B cell (primary cell): ENCODE measurements at regions not wholly inside any gene's neighbourhood (a gene's known extent, or its start where the extent isn't known, plus 50 kb on each side); places are given as distances from the start of the nearest gene placed in this dataset.

Experiments
- ATAC-seq: fragments of 200-7000 bp; cut with Tn5 transposase; one replicate; pipeline ENCODE4 v1.10.0; 2021; ENCODE audit warnings: low read depth, mild to moderate bottlenecking, moderate number of reproducible peaks, moderate library complexity
- CTCF ChIA-PET: fragments of 350-600 bp; sonication (Branson Sonifier 250); formaldehyde crosslinking; loops from one replicate; lab custom pipeline; 2021; ENCODE audit warnings: antibody characterized with exemption, inconsistent platforms; lab: Charles Lee
- POLR2A ChIA-PET: fragments of 350-600 bp; sonication (Branson Sonifier 250); formaldehyde crosslinking; loops from one replicate; lab custom pipeline; 2021; ENCODE audit warnings: antibody characterized with exemption; lab: Charles Lee
- DNase-seq: peaks from one replicate; pipeline ENCODE4 v3.0.0; 2013
- H2AFZ ChIP-seq: 2 replicates; pipeline ENCODE4 v1.6.1; 2012; ENCODE audit warnings: mild to moderate bottlenecking, low read depth, low read length; ENCODE audit not compliant: insufficient read depth, poor library complexity, severe bottlenecking
- H3K27ac ChIP-seq, 2 donors: 1 replicate in 1 of 2; 2 replicates in 1 of 2; pipeline ENCODE4 v1.5.1; 2012 to 2013; ENCODE audit warnings: low read length in 2 of 2, mild to moderate bottlenecking in 2 of 2, moderate library complexity in 1 of 2
- H3K27me3 ChIP-seq, 4 experiments: fragments of 200-600 bp in 1 of 4; sonication (generic) in 1 of 4; replicated peaks in 1 of 4; 1 replicate in 2 of 4; 2 replicates in 2 of 4; pipeline versions ENCODE4 v1.6.1 to v1.7.0; 2013 to 2016; ENCODE audit warnings: low read length in 3 of 4, mild to moderate bottlenecking in 2 of 4, mixed read lengths in 1 of 4, moderate library complexity in 1 of 4; ENCODE audit not compliant: insufficient read depth in 4 of 4, control insufficient read depth in 3 of 4; ENCODE audit errors: control extremely low read depth in 1 of 4
- H3K36me3 ChIP-seq, 2 experiments: replicated peaks in 1 of 2; 1 replicate in 1 of 2; 2 replicates in 1 of 2; pipeline versions ENCODE4 v1.6.1 to v1.7.1; 2013; ENCODE audit warnings: low read length in 1 of 2; ENCODE audit not compliant: insufficient read depth in 2 of 2, control insufficient read depth in 1 of 2; ENCODE audit errors: control extremely low read depth in 1 of 2, extremely low read depth in 1 of 2
- H3K4me1 ChIP-seq, 2 donors: fragments of 200-600 bp in 1 of 2; sonication (generic) in 1 of 2; 1 replicate in 1 of 2; 2 replicates in 1 of 2; pipeline versions ENCODE4 v1.5.1 to v1.6.1; 2013 to 2017; ENCODE audit warnings: low read length in 2 of 2; ENCODE audit not compliant: control insufficient read depth in 2 of 2, insufficient read depth in 2 of 2
- H3K4me2 ChIP-seq: replicated peaks from 2 replicates; pipeline ENCODE3; 2012; ENCODE audit warnings: mild to moderate bottlenecking, low read depth, low read length; ENCODE audit not compliant: poor library complexity, severe bottlenecking
- H3K4me3 ChIP-seq, 5 experiments: fragments of 200-600 bp in 1 of 5; sonication (generic) in 1 of 5; 1 replicate in 3 of 5; 2 replicates in 2 of 5; pipeline versions ENCODE4 v1.5.1 to v1.7.0; 2011 to 2016; ENCODE audit warnings: low read length in 4 of 5, mild to moderate bottlenecking in 4 of 5, low read depth in 2 of 5, control low read depth in 1 of 5, moderate library complexity in 1 of 5; ENCODE audit not compliant: insufficient read depth in 1 of 5; ENCODE audit errors: control extremely low read depth in 1 of 5, extremely low read depth in 1 of 5
- H3K79me2 ChIP-seq: fragments of 200-600 bp; sonication (generic); one replicate; pipeline ENCODE4 v1.6.0; 2016; ENCODE audit warnings: low read length; ENCODE audit not compliant: control insufficient read depth, insufficient read depth
- H3K9ac ChIP-seq: fragments of 200-600 bp; sonication (generic); 2 replicates; pipeline ENCODE4 v1.6.1; 2017; ENCODE audit warnings: mild to moderate bottlenecking, low read length, moderate library complexity
- H3K9me3 ChIP-seq, 3 donors: one replicate each; pipeline versions ENCODE4 v1.6.1 to v1.7.1; 2013; ENCODE audit warnings: low read length in 2 of 3; ENCODE audit not compliant: control insufficient read depth in 2 of 3, insufficient read depth in 1 of 3; ENCODE audit errors: control extremely low read depth in 1 of 3
- H4K20me1 ChIP-seq: 2 replicates; pipeline ENCODE4 v1.6.0; 2012; ENCODE audit warnings: mild to moderate bottlenecking, low read length; ENCODE audit not compliant: insufficient read depth, control insufficient read depth, poor library complexity, severe bottlenecking
- H3K27ac Mint-ChIP-seq: one replicate; pipeline ENCODE4 v1.8.0; 2021; ENCODE audit warnings: mixed read lengths
- H3K27me3 Mint-ChIP-seq: one replicate; pipeline ENCODE4 v1.8.0; 2021; ENCODE audit warnings: mixed read lengths
- H3K4me1 Mint-ChIP-seq: one replicate; pipeline ENCODE4 v1.8.0; 2021; ENCODE audit warnings: mixed read lengths
- H3K4me3 Mint-ChIP-seq: one replicate; pipeline ENCODE4 v1.8.0; 2021; ENCODE audit warnings: mixed read lengths
- H3K9me3 Mint-ChIP-seq: one replicate; pipeline ENCODE4 v1.8.0; 2022; ENCODE audit warnings: mixed read lengths; ENCODE audit not compliant: insufficient read depth
- EZH2 ChIP-seq: IDR thresholded peaks from 2 replicates; pipeline ENCODE4 v1.6.1; 2012; ENCODE audit warnings: borderline replicate concordance, low read depth, mild to moderate bottlenecking, moderate library complexity, low read length; ENCODE audit not compliant: insufficient read depth, poor library complexity, severe bottlenecking
- WGBS: methylation state at CpG from one replicate; pipeline ENCODE4 v1.1.5; 2013; ENCODE audit warnings: missing lambda C conversion rate; ENCODE audit not compliant: insufficient coverage; 5-methylcytosine and 5-hydroxymethylcytosine counted together
- intact Hi-C: fragments of 100-400 bp; cut with micrococcal nuclease; formaldehyde crosslinking; loops from one replicate; pipeline ENCODE4 v1.10.0; 2022
- TF ChIP-seq, protein P1 (sequence below): fragments of 200-600 bp; IDR thresholded peaks from one replicate; pipeline ENCODE4 v1.8.0; 2022; ENCODE audit warnings: antibody characterized with exemption, mild to moderate bottlenecking

DNA sequence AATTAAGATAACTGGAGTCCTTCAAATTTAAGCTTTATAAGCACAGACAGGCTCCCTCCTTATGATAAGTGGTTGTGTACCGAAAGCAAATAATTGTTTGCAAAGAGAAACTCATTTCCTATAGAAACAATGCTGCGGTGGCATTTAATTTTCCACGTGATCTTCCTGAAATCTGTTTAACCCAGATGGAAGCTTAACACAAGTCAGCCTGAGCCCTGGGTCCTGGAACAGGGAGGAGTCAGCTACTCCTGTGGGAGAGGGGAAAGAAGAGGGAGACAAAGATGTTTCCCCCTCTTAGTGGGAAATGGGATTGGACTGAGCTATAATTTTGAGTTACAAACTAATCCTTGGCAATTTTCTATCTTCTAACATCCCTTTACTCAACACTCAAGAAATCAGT lies 136.5 kb downstream of the ELOVL4 start:
- Mint-ChIP-seq H3K4me1 (no peaks in the 10 kb centered on the region), H3K4me3 (no peak overlapping the region), H3K9me3 (peaks cover 4% of the 10 kb centered on the region), H3K27ac (no peak overlapping the region), H3K27me3 (peaks cover 22% of the 10 kb centered on the region)
- ATAC-seq = no peak
- no peaks in the 10 kb centered on the region for H3K79me2 ChIP-seq
- no peak overlapping the region for H3K27ac ChIP-seq
- intact Hi-C loops = no loop called here
- POLR2A ChIA-PET = no interaction called here
- no peak overlapping the region for H2AFZ ChIP-seq
- no peak for TF ChIP-seq EZH2
- TF ChIP-seq, protein P1, sequence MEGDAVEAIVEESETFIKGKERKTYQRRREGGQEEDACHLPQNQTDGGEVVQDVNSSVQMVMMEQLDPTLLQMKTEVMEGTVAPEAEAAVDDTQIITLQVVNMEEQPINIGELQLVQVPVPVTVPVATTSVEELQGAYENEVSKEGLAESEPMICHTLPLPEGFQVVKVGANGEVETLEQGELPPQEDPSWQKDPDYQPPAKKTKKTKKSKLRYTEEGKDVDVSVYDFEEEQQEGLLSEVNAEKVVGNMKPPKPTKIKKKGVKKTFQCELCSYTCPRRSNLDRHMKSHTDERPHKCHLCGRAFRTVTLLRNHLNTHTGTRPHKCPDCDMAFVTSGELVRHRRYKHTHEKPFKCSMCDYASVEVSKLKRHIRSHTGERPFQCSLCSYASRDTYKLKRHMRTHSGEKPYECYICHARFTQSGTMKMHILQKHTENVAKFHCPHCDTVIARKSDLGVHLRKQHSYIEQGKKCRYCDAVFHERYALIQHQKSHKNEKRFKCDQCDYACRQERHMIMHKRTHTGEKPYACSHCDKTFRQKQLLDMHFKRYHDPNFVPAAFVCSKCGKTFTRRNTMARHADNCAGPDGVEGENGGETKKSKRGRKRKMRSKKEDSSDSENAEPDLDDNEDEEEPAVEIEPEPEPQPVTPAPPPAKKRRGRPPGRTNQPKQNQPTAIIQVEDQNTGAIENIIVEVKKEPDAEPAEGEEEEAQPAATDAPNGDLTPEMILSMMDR = no peak
- H3K4me1 ChIP-seq = no peaks in the 10 kb centered on the region
- no CpG with 5 or more reads among the region's 3 CpGs for WGBS
- no peak overlapping the region for H3K9ac ChIP-seq
- H3K4me2 ChIP-seq = no peak overlapping the region
- H4K20me1 ChIP-seq = no peaks in the 10 kb centered on the region
- no peak overlapping the region for H3K4me3 ChIP-seq
- CTCF ChIA-PET = interaction anchor here (1.7 kb wide), 1 partner anchor 17 kb away, joined by 6 read pairs; no protein-coding TSS in a partner anchor
- no peaks in the 10 kb centered on the region for H3K9me3 ChIP-seq
- no peaks in the 10 kb centered on the region for H3K36me3 ChIP-seq
- no peak for DNase-seq
- peaks cover 0 to 4% (median 0%) of the 10 kb centered on the region in 4 experiments for H3K27me3 ChIP-seq

DNA sequence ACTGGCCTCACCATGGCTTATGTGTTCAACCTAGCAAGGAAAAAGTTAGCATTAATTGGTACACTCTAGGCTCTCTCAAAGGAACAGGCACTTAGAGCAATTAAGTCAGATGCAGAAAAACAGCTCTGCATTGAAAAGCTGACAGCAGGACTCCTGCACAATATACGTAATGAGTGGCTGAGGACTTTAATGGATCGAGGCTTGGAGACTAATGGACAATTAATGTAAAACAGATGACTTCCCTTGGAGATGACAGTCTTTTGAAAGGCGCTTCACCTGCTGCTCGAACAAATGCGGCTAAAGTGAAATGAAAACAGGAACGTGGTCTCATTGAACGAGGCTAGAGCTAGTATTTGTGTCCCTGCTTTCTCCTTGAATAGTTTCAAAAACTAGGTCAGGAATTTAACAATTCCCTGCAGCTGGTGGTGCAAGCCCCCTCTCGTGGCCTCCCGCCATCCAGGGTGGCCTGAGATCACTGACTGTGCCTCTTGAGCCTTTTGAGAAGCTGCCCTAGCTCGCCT lies 137.1 kb downstream of the ELOVL4 start:
- Histone ChIP-seq H3K4me3 (no peak overlapping the region), H3K27me3 (peaks cover 0 to 4% (median 0%) of the 10 kb centered on the region in 4 experiments), H4K20me1 (no peaks in the 10 kb centered on the region), H3K4me2 (no peak overlapping the region), H3K36me3 (no peaks in the 10 kb centered on the region), H2AFZ (no peak overlapping the region), H3K27ac (no peak overlapping the region), H3K9me3 (no peaks in the 10 kb centered on the region), H3K4me1 (no peaks in the 10 kb centered on the region), H3K79me2 (no peaks in the 10 kb centered on the region), H3K9ac (no peak overlapping the region)
- intact Hi-C loops = no loop called here
- WGBS = 83% methylated on average over 10 of the region's 10 CpGs
- peaks cover 4% of the 10 kb centered on the region for H3K9me3 Mint-ChIP-seq
- ChIA-PET POLR2A (no interaction called here), CTCF (interaction anchor here (1.7 kb wide), 1 partner anchor 16 kb away, joined by 6 read pairs; no protein-coding TSS in a partner anchor)
- no peak for DNase-seq
- no peak overlapping the region for H3K4me3 Mint-ChIP-seq
- H3K27ac Mint-ChIP-seq = no peak overlapping the region
- no peak for ATAC-seq
- H3K4me1 Mint-ChIP-seq = no peaks in the 10 kb centered on the region
- TF ChIP-seq EZH2 = no peak
- TF ChIP-seq, protein P1 = no peak
- peaks cover 22% of the 10 kb centered on the region for H3K27me3 Mint-ChIP-seq
